GM19025 (cell line): ENCODE measurements at regions not wholly inside any gene's neighbourhood (a gene's known extent, or its start where the extent isn't known, plus 50 kb on each side); places are given as distances from the start of the nearest gene placed in this dataset.

ENCODE experiments used
- ATAC-seq: cut with Tn5 transposase; IDR thresholded peaks from one replicate; pipeline ENCODE4 v1.9.1; 2021; ENCODE audit warnings: mild to moderate bottlenecking, low read depth, moderate library complexity; ENCODE audit not compliant: unreplicated experiment

DNA sequence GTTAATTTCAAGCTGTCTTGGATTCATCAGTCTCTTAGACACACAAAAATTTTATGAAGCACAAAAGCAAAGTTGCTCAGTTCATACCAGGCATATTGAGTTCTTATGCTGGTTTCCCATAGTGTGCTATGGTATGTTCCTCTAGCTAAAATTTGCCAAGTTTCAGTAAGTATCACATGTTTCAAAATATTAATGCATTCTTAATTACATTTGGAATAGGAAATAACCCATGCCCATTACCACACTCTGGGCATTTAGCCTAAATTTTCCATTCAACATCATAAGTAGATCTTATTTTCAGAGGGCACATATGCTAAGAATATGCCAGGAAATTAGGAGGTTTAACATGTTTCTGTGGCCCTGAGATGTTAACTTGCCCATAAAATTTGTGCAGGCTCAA lies 289.9 kb downstream of the SHOX2 start:
- ATAC-seq, result no peak

- ATAC-seq, result no peak
These were observed 290.5 kb downstream of the SHOX2 start for GRCh38 chr3:157815739-157816138.

DNA sequence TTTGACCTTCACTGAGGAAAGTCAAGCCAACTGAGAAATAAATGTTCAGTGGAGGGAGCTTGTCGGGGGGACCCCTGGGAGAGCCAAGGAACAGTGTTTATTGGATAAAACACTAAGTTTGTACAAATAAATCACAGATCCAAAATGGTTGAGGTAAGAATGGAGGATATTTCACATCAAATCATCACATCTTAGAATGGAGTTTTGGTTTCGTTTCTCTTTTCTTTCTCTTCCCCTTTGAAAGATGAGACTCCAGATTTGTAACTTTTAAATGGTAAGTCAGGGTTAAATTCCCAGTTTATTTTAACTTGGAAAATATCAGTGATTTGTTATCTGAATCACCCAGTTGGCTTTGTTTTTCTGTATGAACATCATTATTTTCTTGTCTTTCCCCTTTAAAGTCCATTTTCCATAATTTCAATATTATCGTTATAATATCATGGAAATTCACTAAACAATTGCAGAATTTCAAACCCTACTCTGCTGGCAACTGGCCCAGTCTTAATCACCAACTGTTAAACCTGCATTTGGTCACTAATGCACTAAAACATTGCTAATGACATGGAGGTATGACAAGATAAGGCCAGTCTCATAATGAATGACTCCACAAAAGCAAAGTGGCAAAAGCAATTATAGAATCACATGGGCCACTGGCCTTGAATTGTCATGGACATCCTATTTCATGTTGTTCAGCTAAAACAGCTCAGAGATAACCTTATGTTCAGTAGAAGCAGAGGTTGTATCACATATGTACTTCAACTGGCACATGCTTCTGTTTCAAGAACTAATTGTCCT lies 295.1 kb downstream of the SHOX2 start:
- no peak for ATAC-seq

DNA sequence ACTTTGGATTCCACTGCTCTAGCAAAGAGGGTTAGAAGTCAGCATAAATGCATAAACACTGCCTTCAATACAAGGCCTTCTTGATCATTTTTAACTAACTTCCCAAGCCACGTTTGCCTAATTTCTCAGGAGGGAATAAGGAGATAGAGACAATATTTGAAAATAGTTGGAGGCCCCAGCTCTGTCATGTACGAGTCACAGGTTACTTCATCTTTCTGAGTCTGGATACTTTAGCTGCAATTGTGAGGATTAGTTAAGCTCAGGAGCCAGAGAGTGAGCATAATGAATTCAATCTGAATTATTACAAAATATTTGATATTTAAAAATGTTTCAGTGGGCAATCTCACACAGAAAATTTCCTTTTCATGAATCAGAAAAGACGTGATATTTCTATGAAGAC lies 298.9 kb downstream of the SHOX2 start:
- no peak for ATAC-seq

GRCh38 chr3:157805538-157805937 lies 300.7 kb downstream of the SHOX2 start:
- no peak for ATAC-seq

DNA sequence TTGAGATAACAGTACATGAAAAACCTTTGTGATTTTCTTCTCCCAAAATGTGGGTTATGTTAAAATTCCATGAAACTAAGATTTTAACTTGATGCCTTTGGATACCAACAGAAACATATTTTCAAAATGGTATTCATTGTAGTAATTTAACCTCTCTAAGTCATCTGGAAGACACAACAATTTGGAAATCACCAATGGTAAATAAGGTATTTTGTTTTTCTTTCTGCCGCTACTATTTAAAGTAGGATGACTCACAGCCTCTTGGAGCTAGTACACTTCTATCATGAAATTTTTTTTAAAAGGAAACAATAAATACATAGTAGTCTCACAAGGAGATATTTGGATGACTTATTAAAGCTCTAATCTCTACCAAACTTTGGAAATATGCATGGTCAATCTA lies 291.6 kb upstream of the VEPH1 start:
- no peak for ATAC-seq

DNA sequence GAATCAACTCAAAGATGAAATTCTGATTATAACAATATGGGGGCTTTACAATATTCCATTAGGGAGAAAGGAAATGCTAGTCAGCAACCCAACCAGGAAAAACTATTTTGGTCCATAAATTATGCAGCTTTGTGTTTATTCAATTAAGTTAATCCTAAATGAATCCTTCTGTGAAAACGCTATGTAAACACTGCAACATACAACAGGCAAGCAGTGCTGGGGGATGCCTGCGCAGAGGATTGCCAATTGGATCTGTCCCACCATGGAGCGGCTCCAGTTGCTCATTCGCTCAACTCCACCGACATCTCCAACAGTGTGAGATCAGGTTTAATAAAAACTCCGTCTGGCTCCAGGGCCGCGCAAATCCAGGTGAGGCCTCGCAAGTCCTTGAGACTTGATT lies 290.5 kb upstream of the VEPH1 start:
- no peak for ATAC-seq

- ATAC-seq, result no peak
These were observed 285.9 kb upstream of the VEPH1 start for GRCh38 chr3:157789162-157789561.

GRCh38 chr3:157786618-157787017 lies 283.4 kb upstream of the VEPH1 start:
- ATAC-seq, result no peak

DNA sequence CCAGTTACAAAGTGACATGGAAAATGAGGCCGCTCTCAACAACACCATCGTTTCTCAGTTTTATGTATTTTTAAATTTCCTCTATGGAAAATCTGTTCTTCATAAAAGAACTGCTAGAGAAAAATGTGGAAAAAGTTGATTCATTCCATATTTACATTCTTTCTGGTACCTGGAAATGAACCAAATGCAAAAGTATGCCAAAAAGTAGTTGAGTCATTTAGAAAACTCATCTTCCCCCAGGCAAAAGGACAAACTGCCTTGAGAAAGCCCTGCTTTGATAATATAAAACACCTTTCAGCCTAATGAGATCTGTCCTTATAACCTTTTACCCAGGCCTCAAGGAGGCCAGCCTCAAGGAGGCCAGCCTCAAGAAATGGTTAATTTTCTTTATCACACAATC lies 283.0 kb upstream of the VEPH1 start:
- no peak for ATAC-seq

DNA sequence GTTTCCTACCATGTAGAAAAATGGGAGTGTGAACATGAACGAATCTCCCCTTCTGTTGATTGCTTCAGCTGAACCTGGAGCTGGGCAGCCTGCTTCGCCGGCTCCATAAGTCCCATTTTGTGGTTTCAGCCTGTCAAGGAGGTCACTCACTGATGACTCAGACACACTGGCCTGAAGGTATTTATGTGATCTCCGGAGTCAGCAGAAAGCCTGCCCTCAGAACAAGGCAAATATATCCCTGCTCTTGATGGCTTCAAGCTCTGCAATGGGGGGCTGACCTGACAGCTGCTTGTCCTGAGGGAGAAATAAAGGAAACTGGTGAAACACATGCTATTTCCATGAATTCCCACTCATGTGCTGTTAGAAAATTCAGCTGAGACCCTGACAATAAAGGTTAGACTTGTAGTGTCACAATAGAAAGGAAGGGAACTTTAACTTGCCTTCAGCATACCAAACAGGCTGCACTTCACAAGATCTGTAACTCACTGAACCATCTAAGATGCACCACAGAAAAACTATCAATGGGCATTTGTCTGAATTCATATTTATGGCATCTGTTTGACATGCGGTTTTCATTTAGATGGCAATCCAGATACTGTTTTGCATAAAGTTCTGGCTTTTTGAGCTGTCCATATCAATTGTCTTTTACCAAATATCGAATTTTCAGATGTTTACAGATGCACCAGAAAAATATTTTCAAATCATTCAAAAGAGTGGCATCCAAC lies 282.0 kb upstream of the VEPH1 start:
- no peak for ATAC-seq

- ATAC-seq, result no peak
These were observed 279.0 kb upstream of the VEPH1 start for GRCh38 chr3:157782236-157782635.

DNA sequence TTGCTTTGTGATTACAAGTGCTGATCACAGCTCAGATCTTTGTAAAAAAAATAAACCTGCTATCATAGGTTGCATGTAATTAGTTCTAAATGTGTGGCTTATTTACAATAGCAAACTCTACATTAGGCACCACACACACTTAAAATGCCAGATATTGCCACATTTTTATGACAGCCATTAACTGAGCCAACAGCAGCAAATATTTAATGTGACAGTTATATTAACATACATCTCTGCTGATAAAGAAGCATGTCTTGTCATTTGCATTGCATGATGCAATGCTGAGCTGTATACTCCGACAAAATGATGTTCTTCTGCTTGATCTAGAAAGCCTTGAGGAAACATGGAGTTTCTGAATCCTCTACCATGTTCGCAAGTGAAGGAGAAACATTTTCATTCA lies 273.6 kb upstream of the VEPH1 start:
- ATAC-seq, result no peak

GRCh38 chr3:157775446-157775845 lies 272.2 kb upstream of the VEPH1 start:
- no peak for ATAC-seq

- ATAC-seq, result no peak
These were observed 266.2 kb upstream of the VEPH1 start for GRCh38 chr3:157769378-157769777.

GRCh38 chr3:157767607-157768006 lies 264.4 kb upstream of the VEPH1 start:
- no peak for ATAC-seq

DNA sequence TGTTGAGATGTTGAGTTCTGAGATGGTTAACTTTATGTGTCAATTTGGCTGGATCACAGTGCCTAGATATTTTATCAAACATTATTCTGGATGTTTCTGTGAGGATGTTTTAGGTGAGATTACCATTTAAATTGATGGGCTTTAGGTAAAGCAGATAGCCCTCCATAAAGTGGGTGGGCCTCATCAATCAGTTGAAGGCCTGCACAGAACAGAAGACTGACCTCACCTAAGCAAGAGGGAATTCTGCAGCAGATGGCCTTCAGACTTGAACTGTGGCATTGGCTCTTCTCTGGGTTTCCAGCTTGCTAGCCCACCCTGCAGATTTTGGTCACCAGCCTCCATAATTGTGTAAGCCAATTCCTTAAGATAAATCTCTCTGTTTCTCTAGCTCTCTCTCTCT lies 260.4 kb upstream of the VEPH1 start:
- ATAC-seq, result no peak

- no peak for ATAC-seq
These were observed 256.1 kb upstream of the VEPH1 start for GRCh38 chr3:157759311-157759710.

DNA sequence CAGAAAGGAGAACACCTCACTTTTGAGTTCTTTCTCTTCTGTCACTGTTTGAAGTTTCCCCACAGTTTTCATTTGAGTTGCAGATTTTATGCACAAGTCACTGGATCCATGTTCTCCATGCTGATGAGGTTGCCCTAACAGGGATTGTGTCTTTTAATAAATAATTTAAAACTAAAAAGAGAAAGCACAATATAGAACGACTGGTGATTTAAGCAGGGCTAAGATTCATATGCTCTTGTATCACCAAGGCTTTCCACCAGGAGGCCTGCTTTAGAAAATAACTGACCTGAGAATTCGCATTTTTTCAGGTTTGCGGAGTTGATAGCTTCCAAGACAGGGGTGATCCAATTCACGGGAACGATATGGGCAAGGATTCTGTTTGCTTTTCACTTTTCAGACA lies 252.0 kb upstream of the VEPH1 start:
- no peak for ATAC-seq

GRCh38 chr3:157754451-157754850 lies 251.2 kb upstream of the VEPH1 start:
- ATAC-seq, result no peak

- ATAC-seq, result no peak
These were observed 250.5 kb upstream of the VEPH1 start for GRCh38 chr3:157753787-157754136.
